Hepatocyte (in vitro differentiated cells): ENCODE measurements at regions not wholly inside any gene's neighbourhood (a gene's known extent, or its start where the extent isn't known, plus 50 kb on each side); places are given as distances from the start of the nearest gene placed in this dataset.

ENCODE experiments used
- EZH2 ChIP-seq: fragments of 200-600 bp; sonication (generic); IDR thresholded peaks from 2 replicates; pipeline ENCODE4 v1.6.1; 2016; ENCODE audit warnings: antibody characterized with exemption, mild to moderate bottlenecking, borderline replicate concordance
- EZH2phosphoT487 ChIP-seq: fragments of 200-600 bp; sonication (generic); IDR thresholded peaks from one replicate; pipeline ENCODE4 v1.6.1; 2018; ENCODE audit warnings: antibody characterized with exemption, mild to moderate bottlenecking, low read depth, moderate library complexity; ENCODE audit not compliant: unreplicated experiment, severe bottlenecking
- TF ChIP-seq, protein P1 (sequence below): fragments of 200-600 bp; sonication (generic); IDR thresholded peaks from 2 replicates; pipeline ENCODE4 v1.5.1; 2016; ENCODE audit warnings: antibody characterized with exemption, mild to moderate bottlenecking; ENCODE audit not compliant: poor library complexity

DNA sequence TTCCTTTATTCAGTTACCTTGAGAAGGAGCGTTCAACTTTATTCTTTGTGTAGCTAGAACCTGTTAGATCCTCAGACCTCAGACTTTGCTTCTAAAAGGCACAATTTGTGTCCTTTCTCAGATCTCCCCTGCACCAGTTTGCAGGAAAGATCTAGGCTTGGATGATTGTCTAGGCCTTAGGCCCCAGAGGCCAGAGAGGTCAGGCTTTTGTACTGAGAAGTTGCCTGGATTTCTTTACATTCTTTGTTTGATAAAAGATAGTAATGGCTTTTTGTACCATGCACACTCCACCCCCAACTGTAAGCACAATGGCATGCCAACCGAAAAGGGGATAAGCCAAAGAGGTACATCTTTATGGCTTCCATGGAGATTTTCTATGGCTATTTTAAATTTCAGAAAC, 719.6 kb upstream of the NR2F2 start:
- TF ChIP-seq EZH2 (no peak), EZH2phosphoT487 (no peak)
- TF ChIP-seq, protein P1, sequence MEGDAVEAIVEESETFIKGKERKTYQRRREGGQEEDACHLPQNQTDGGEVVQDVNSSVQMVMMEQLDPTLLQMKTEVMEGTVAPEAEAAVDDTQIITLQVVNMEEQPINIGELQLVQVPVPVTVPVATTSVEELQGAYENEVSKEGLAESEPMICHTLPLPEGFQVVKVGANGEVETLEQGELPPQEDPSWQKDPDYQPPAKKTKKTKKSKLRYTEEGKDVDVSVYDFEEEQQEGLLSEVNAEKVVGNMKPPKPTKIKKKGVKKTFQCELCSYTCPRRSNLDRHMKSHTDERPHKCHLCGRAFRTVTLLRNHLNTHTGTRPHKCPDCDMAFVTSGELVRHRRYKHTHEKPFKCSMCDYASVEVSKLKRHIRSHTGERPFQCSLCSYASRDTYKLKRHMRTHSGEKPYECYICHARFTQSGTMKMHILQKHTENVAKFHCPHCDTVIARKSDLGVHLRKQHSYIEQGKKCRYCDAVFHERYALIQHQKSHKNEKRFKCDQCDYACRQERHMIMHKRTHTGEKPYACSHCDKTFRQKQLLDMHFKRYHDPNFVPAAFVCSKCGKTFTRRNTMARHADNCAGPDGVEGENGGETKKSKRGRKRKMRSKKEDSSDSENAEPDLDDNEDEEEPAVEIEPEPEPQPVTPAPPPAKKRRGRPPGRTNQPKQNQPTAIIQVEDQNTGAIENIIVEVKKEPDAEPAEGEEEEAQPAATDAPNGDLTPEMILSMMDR, result no peak
